HCT116 (cell line): ENCODE measurements at regions not wholly inside any gene's neighbourhood (a gene's known extent, or its start where the extent isn't known, plus 50 kb on each side); places are given as distances from the start of the nearest gene placed in this dataset.

Source experiments
- ATAC-seq: fragments of 200-7000 bp; cut with Tn5 transposase; 2 replicates; pipeline ENCODE4 v1.9.1; 2020; ENCODE audit warnings: mild to moderate bottlenecking, moderate library complexity
- BruUV-seq: library from RNA; stranded (reverse); fragments of 400-500 nt; replicated peaks from 2 replicates; lab custom pipeline; 2021; lab: Mats Ljungman, UMichigan
- CTCF ChIA-PET: fragments of 300-600 bp; sonication (Branson Sonifier 250); formaldehyde crosslinking; loops from one replicate; lab custom pipeline; 2021; ENCODE audit warnings: antibody characterized with exemption; lab: Charles Lee
- POLR2A ChIA-PET: fragments of 300-600, 350-600 bp; sonication (Branson Sonifier 250); formaldehyde crosslinking; loops from one replicate; lab custom pipeline; 2021; ENCODE audit warnings: antibody characterized with exemption; lab: Charles Lee
- RAD21 ChIA-PET, 2 experiments: fragments of 300-600 bp; sonication (Branson Sonifier 250); formaldehyde crosslinking; loops; one replicate each; lab custom pipeline; 2023; ENCODE audit warnings: low total read pairs in 2 of 2; ENCODE audit not compliant: uncharacterized antibody in 2 of 2, unreplicated experiment in 2 of 2, low non-redundant PET in 1 of 2; lab: Charles Lee
- DNase-seq: peaks from one replicate; pipeline ENCODE4 v3.0.0-alpha.2; 2010; ENCODE audit warnings: low read depth, low spot score
- H2AFZ ChIP-seq: fragments of 200-600 bp; shearing (Covaris generic), sonication (generic); 2 replicates; pipeline ENCODE4 v1.6.1; 2017; ENCODE audit warnings: low read depth, mixed run types, mixed read lengths, antibody characterized with exemption, low read length; ENCODE audit not compliant: poor library complexity, severe bottlenecking
- H3K27ac ChIP-seq: 2 replicates; pipeline ENCODE4 v1.5.1; 2012; ENCODE audit warnings: low read depth, low read length
- H3K27me3 ChIP-seq: fragments of 200-600 bp; sonication (generic); 2 replicates; pipeline ENCODE4 v1.6.1; 2016; ENCODE audit warnings: mixed run types, low read length, mixed read lengths; ENCODE audit not compliant: insufficient read depth
- H3K36me3 ChIP-seq, 2 experiments: fragments of 200-500 bp in 1 of 2; fragments of 200-600 bp in 1 of 2; sonication (Bioruptor generic) in 1 of 2; sonication (generic) in 1 of 2; 2 replicates each; pipeline versions ENCODE4 v1.5.1 to v1.6.1; 2014 to 2016; ENCODE audit warnings: low read length in 2 of 2, inconsistent platforms in 1 of 2, mixed read lengths in 1 of 2, mixed run types in 1 of 2; ENCODE audit not compliant: insufficient read depth in 2 of 2, control insufficient read depth in 1 of 2
- H3K4me1 ChIP-seq, 2 experiments: fragments of 200-600 bp in 1 of 2; sonication (generic) in 1 of 2; 2 replicates each; pipeline versions ENCODE4 v1.5.1 to v1.6.1; 2012 to 2017; ENCODE audit warnings: low read length in 2 of 2, inconsistent platforms in 1 of 2, mild to moderate bottlenecking in 1 of 2, mixed read lengths in 1 of 2, mixed run types in 1 of 2, moderate library complexity in 1 of 2; ENCODE audit not compliant: insufficient read depth in 2 of 2, control insufficient read depth in 1 of 2
- H3K4me2 ChIP-seq: fragments of 200-600 bp; sonication (generic); 2 replicates; pipeline ENCODE4 v1.6.1; 2017; ENCODE audit warnings: mixed run types, low read length, mixed read lengths
- H3K4me3 ChIP-seq, 2 experiments: fragments of 200-600 bp in 1 of 2; sonication (generic) in 1 of 2; replicated peaks in 1 of 2; 2 replicates each; pipeline ENCODE4 v1.5.1; 2011 to 2016; ENCODE audit warnings: low read length in 2 of 2, control low read depth in 1 of 2, low read depth in 1 of 2, mild to moderate bottlenecking in 1 of 2, mixed read lengths in 1 of 2, mixed run types in 1 of 2
- H3K79me2 ChIP-seq: fragments of 200-600 bp; sonication (generic); 2 replicates; pipeline ENCODE4 v1.6.1; 2017; ENCODE audit warnings: mild to moderate bottlenecking, mixed run types, low read length, moderate library complexity, mixed read lengths; ENCODE audit not compliant: insufficient read depth
- H3K9ac ChIP-seq: fragments of 200-600 bp; sonication (generic); 2 replicates; pipeline ENCODE4 v1.6.1; 2016; ENCODE audit warnings: low read length, mixed read lengths
- H3K9me2 ChIP-seq: fragments of 200-600 bp; sonication (generic), shearing (Covaris generic); 2 replicates; pipeline ENCODE4 v1.6.1; 2017; ENCODE audit warnings: mixed run types, mild to moderate bottlenecking, moderate library complexity; ENCODE audit not compliant: insufficient read depth
- H3K9me3 ChIP-seq, 2 experiments: fragments of 200-500 bp in 1 of 2; fragments of 200-600 bp in 1 of 2; sonication (Bioruptor generic) in 1 of 2; sonication (generic) in 1 of 2; 2 replicates each; pipeline ENCODE4 v1.6.1; 2014 to 2017; ENCODE audit warnings: low read length in 2 of 2, mixed read lengths in 2 of 2, inconsistent platforms in 1 of 2, low read depth in 1 of 2, mild to moderate bottlenecking in 1 of 2, mixed run types in 1 of 2, moderate library complexity in 1 of 2; ENCODE audit not compliant: control insufficient read depth in 1 of 2, insufficient read depth in 1 of 2
- H4K20me1 ChIP-seq: fragments of 200-600 bp; sonication (generic), shearing (Covaris generic); 2 replicates; pipeline ENCODE4 v1.6.1; 2017; ENCODE audit warnings: mixed run types, mild to moderate bottlenecking, moderate library complexity; ENCODE audit not compliant: insufficient read depth
- ATF3 ChIP-seq: IDR thresholded peaks from 2 replicates; pipeline ENCODE4 v1.6.1; 2012
- CEBPB ChIP-seq: IDR thresholded peaks from 2 replicates; pipeline ENCODE4 v1.6.1; 2012; ENCODE audit warnings: low read depth
- EGR1 ChIP-seq: IDR thresholded peaks from 2 replicates; pipeline ENCODE4 v1.6.1; 2012; ENCODE audit warnings: low read depth
- ELF1 ChIP-seq: IDR thresholded peaks from 2 replicates; pipeline ENCODE4 v1.6.1; 2012; ENCODE audit warnings: low read depth, borderline replicate concordance
- EZH2 ChIP-seq: fragments of 200-600 bp; sonication (generic); IDR thresholded peaks from 2 replicates; pipeline ENCODE4 v1.6.1; 2017; ENCODE audit warnings: antibody characterized with exemption, mixed run types
- EZH2phosphoT487 ChIP-seq: fragments of 200-600 bp; IDR thresholded peaks from 2 replicates; pipeline ENCODE4 v1.6.1; 2018; ENCODE audit warnings: antibody characterized with exemption, borderline replicate concordance
- JUND ChIP-seq: IDR thresholded peaks from 2 replicates; pipeline ENCODE4 v1.6.1; 2012
- MAX ChIP-seq: IDR thresholded peaks from 2 replicates; pipeline ENCODE4 v1.6.1; 2012
- POLR2A ChIP-seq: IDR thresholded peaks from 2 replicates; pipeline ENCODE4 v1.7.0; 2011; ENCODE audit warnings: borderline replicate concordance; ENCODE audit not compliant: insufficient read depth, insufficient read length; ENCODE audit errors: extremely low read depth
- POLR2AphosphoS5 ChIP-seq: IDR thresholded peaks from 2 replicates; pipeline ENCODE4 v1.6.1; 2011; ENCODE audit warnings: mild to moderate bottlenecking, low read depth, low read length, moderate library complexity
- RAD21 ChIP-seq: IDR thresholded peaks from 2 replicates; pipeline ENCODE4 v1.6.1; 2012; ENCODE audit warnings: low read depth, mild to moderate bottlenecking
- SIN3A ChIP-seq: IDR thresholded peaks from 2 replicates; pipeline ENCODE4 v1.6.1; 2012; ENCODE audit warnings: low read depth
- SP1 ChIP-seq: IDR thresholded peaks from 2 replicates; pipeline ENCODE4 v1.6.1; 2012; ENCODE audit warnings: low read depth
- SRF ChIP-seq: IDR thresholded peaks from 2 replicates; pipeline ENCODE4 v1.6.1; 2012; ENCODE audit warnings: low read depth
- TCF7L2 ChIP-seq: IDR thresholded peaks from 2 replicates; pipeline ENCODE4 v1.7.0; 2011; ENCODE audit warnings: borderline replicate concordance, inconsistent platforms; ENCODE audit not compliant: insufficient read depth, insufficient read length; ENCODE audit errors: extremely low read depth
- YY1 ChIP-seq: IDR thresholded peaks from 2 replicates; pipeline ENCODE4 v1.6.1; 2011; ENCODE audit warnings: low read length, low read depth, moderate library complexity, mild to moderate bottlenecking; ENCODE audit not compliant: insufficient replicate concordance; ENCODE audit errors: extremely low read depth
- ZBTB33 ChIP-seq: IDR thresholded peaks from 2 replicates; pipeline ENCODE4 v1.6.1; 2011; ENCODE audit warnings: mild to moderate bottlenecking, low read length, moderate library complexity; ENCODE audit not compliant: insufficient replicate concordance; ENCODE audit errors: extremely low read depth
- ZNF274 ChIP-seq: fragments of 200-500 bp; sonication (Bioruptor generic); IDR thresholded peaks from 2 replicates; pipeline ENCODE4 v1.6.1; 2014; ENCODE audit warnings: mild to moderate bottlenecking, low read depth, low read length, inconsistent platforms
- intact Hi-C: fragments of 100-400 bp; cut with micrococcal nuclease; formaldehyde crosslinking; loops from 2 replicates; pipeline ENCODE4 v1.10.0; 2022

GRCh38 chr21:34298534-34299167 is 65.2 kb upstream of the KCNE2 start:
- Histone ChIP-seq H3K36me3 (no peaks in the 10 kb centered on the region), H3K9me3 (no peaks in the 10 kb centered on the region), H2AFZ (no peak overlapping the region), H3K9me2 (no peaks in the 10 kb centered on the region), H3K4me3 (no peak overlapping the region), H3K79me2 (no peaks in the 10 kb centered on the region), H3K9ac (no peak overlapping the region), H3K4me1 (no peaks in the 10 kb centered on the region), H3K4me2 (no peak overlapping the region), H3K27me3 (0 out of 2 replicates have a peak, but pooled peaks cover 5% of the 10 kb centered on the region), H4K20me1 (no peaks in the 10 kb centered on the region), H3K27ac (no peak overlapping the region)
- TF ChIP-seq SRF (no peak), POLR2AphosphoS5 (no peak), RAD21 (no peak), EZH2 (no peak), CEBPB (no peak), ATF3 (no peak), SIN3A (no peak), ZNF274 (no peak)
- intact Hi-C loops, result no loop called here
- ChIA-PET POLR2A (no interaction called here), CTCF (no interaction called here), RAD21 (no interaction called here)
- DNase-seq (no peak), ATAC-seq (no peak)
- no TSS peak for BruUV-seq

- intact Hi-C loops, result no loop called here
- RAD21 ChIA-PET, result no interaction called here
- ATAC-seq, result no peak
- no peak for TF ChIP-seq RAD21
- TF ChIP-seq TCF7L2, result no peak
- TF ChIP-seq SIN3A, result no peak
- no peak for TF ChIP-seq ELF1
- no peak for TF ChIP-seq SP1
- no peak for TF ChIP-seq POLR2AphosphoS5
- no peak for TF ChIP-seq ATF3
- no peak for TF ChIP-seq EGR1
- no peak for TF ChIP-seq YY1
- TF ChIP-seq EZH2phosphoT487, result no peak
- no peak for TF ChIP-seq CEBPB
- no peak for TF ChIP-seq ZNF274
- TF ChIP-seq POLR2A, result no peak
- TF ChIP-seq MAX, result no peak
- TF ChIP-seq JUND, result no peak
- no peak for TF ChIP-seq ZBTB33
Measured at GRCh38 chr21:34299168-34299539, 64.7 kb upstream of the KCNE2 start.

More at GRCh38 chr21:34299168-34299539, 64.7 kb upstream of the KCNE2 start:
- Histone ChIP-seq H3K27me3 (0 out of 2 replicates have a peak, but pooled peaks cover 9% of the 10 kb centered on the region), H3K9me2 (no peaks in the 10 kb centered on the region), H3K36me3 (no peaks in the 10 kb centered on the region), H3K79me2 (no peaks in the 10 kb centered on the region), H3K27ac (no peak overlapping the region), H2AFZ (no peak overlapping the region), H3K4me2 (no peak overlapping the region), H3K4me3 (no peak overlapping the region), H3K4me1 (no peaks in the 10 kb centered on the region), H3K9ac (no peak overlapping the region), H4K20me1 (no peaks in the 10 kb centered on the region), H3K9me3 (no peaks in the 10 kb centered on the region)
- ChIA-PET POLR2A (no interaction called here), CTCF (no interaction called here)
- no peak for DNase-seq
- no TSS peak for BruUV-seq
